ENCODE measurements at regions not wholly inside any gene's neighbourhood (a gene's known extent, or its start where the extent isn't known, plus 50 kb on each side); places are given as distances from the start of the nearest gene placed in this dataset.
A peak's percentile ranks its signal among the peaks of the same experiment; 100 is the strongest.

DNA sequence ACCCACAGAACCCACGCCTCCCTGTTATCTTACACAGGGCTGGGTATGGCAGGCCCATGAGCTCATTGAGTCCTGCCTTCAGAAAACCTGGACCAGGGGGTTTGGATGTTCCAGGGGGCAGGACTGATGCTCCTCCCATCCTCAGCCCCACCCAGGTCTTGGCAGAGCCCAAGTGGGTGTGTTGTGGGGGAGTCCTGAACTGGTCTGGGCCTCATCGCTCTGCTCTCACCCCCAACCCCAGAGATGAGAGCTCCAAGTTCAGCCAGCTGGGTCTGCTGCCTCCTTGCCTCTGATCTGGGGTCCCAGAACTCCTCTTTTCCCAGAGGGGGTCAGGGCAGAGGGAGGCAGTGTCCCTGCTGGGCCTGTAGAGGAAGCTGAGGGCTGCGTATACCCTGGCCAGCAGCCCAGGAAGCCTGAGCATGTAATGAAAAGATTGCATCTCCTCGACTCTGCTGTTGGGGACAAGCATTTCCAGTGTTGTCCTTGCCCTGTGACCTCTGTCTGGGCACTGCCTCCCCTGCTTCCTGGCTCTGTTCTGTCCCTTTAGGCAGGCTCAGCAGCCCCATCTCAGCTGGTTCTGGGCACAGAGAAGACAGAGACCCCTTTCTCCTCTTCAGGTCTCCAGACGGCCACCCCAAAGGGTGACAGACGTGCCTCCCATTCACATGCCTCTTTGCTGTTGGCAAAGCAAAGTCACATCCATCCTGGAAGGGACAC, 54.7 kb upstream of the EPS8L3 start:
- peak overlapping the region; percentile 26 to 37 for H3K27ac ChIP-seq
- TF ChIP-seq, protein P1, sequence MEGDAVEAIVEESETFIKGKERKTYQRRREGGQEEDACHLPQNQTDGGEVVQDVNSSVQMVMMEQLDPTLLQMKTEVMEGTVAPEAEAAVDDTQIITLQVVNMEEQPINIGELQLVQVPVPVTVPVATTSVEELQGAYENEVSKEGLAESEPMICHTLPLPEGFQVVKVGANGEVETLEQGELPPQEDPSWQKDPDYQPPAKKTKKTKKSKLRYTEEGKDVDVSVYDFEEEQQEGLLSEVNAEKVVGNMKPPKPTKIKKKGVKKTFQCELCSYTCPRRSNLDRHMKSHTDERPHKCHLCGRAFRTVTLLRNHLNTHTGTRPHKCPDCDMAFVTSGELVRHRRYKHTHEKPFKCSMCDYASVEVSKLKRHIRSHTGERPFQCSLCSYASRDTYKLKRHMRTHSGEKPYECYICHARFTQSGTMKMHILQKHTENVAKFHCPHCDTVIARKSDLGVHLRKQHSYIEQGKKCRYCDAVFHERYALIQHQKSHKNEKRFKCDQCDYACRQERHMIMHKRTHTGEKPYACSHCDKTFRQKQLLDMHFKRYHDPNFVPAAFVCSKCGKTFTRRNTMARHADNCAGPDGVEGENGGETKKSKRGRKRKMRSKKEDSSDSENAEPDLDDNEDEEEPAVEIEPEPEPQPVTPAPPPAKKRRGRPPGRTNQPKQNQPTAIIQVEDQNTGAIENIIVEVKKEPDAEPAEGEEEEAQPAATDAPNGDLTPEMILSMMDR (IDR thresholded peaks at IDR 0.05): no peak
- no peak for TF ChIP-seq POLR2A (IDR thresholded peaks at IDR 0.05)
- intact Hi-C loops (cut with DNase I; ENCODE audit: low total_unique reads): no loop called here
- H3K36me3 ChIP-seq (ENCODE audit: low read depth, missing control alignments): no peaks in the 10 kb centered on the region
- peak; percentile 69 for DNase-seq
- no peak overlapping the region for H3K4me3 ChIP-seq
- H3K9me3 ChIP-seq: no peaks in the 10 kb centered on the region
- peaks cover 19% of the 10 kb centered on the region for H3K4me1 ChIP-seq
- no peaks in the 10 kb centered on the region for H3K27me3 ChIP-seq
- 54 to 80% methylated on average over 4 to 6 of the region's 6 CpGs for WGBS, 2 donors

DNA sequence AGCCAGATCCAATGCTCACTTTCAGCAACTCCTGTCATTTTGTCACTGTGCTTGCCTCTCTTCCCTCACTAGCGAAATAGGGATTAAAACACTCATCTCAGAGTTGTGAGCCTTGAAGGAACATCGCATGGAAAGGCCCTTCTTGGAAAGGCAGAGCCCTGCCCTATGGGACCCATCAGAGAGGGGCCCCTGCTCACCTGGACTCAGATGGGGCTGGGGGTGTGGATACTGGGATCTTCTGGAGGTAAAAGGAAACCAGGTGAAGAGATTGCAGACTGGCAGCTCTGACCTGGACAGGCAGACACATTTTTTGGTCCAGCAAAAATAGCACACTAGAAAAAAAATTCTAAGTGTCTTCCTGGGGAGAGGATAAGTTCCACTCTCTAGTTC, 54.2 kb upstream of the EPS8L3 start:
- intact Hi-C loops (cut with DNase I; ENCODE audit: low total_unique reads): no loop called here
- Histone ChIP-seq H3K27me3 (no peaks in the 10 kb centered on the region), H3K36me3 (ENCODE audit: low read depth, missing control alignments) (no peaks in the 10 kb centered on the region), H3K9me3 (no peaks in the 10 kb centered on the region), H3K27ac (no peak overlapping the region), H3K4me3 (no peak overlapping the region), H3K4me1 (peaks cover 19% of the 10 kb centered on the region)
- no peak for DNase-seq
- 93 to 98% methylated on average over 2 of the region's 2 CpGs for WGBS, 2 donors
- no peak for TF ChIP-seq POLR2A (IDR thresholded peaks at IDR 0.05)
- TF ChIP-seq, protein P1 (IDR thresholded peaks at IDR 0.05): no peak

DNA sequence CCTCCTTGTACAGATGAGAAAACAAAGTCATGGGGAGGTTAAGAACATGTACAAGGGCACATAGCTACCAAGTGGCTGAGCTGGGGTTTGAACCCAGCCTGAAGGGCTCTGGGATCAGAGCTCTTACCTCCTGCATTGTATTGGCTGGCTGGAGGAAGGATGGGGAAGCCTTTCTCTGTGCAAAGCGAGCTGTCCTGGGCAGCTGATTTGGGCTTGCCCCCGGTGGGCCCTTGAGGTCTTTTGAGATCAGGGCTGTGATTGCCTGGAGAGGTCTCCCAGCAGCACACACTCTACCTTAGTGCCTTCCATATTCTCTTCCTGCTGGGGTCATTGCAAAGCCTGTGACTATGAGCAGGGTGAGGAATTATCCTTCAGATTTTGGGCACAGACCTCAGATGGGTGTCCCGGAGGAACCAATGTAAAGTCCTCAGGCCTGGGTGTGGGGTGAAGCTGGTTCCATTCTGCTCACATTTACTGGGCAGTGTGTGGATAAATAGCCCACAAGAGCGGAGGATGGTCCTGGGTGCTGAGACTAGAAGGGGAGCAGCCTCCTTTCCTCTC, 53.3 kb upstream of the EPS8L3 start:
- WGBS, 2 donors: 94 to 96% methylated on average over 4 of the region's 4 CpGs
- intact Hi-C loops (cut with DNase I; ENCODE audit: low total_unique reads): no loop called here
- H3K27ac ChIP-seq: no peak overlapping the region
- H3K4me1 ChIP-seq: peaks cover 20% of the 10 kb centered on the region
- H3K9me3 ChIP-seq: no peaks in the 10 kb centered on the region
- no peaks in the 10 kb centered on the region for H3K27me3 ChIP-seq
- TF ChIP-seq, protein P1 (IDR thresholded peaks at IDR 0.05): no peak
- TF ChIP-seq POLR2A (IDR thresholded peaks at IDR 0.05): no peak
- DNase-seq: no peak
- no peak overlapping the region for H3K4me3 ChIP-seq
- H3K36me3 ChIP-seq (ENCODE audit: low read depth, missing control alignments): no peaks in the 10 kb centered on the region

DNA sequence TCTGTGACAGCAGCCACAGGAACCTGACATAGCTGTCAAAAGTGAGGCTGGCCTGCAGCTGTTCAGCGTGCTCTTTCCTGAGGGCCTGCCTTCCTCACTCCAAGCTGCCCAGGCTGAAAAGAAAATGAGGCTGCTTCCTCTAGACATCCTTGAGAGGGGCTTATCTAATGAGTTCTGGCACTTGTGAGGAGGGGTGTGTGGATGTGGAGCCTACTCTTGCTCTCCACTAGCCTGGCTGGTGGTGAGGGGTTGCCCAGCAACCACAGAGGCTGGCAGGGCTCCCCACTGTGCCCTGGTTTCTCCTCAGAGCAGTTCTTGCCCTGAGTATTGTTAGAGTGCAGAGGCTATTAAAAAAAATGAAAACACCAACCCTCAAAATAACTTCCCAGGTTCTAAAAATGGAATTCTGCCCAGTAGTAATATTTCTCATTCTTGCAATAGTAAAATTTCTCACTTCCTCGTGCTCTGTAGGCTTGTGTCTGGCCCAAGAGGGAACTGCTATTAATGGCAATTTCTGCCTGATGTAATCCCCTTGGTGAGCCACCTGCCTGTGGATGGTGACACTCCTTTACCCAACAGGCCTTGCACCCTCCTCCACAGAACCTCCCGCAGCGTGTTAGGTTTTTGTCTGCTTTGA, 52.6 kb upstream of the EPS8L3 start:
- no peaks in the 10 kb centered on the region for H3K27me3 ChIP-seq
- peaks cover 23% of the 10 kb centered on the region for H3K4me1 ChIP-seq
- no peak for DNase-seq
- TF ChIP-seq, protein P1 (IDR thresholded peaks at IDR 0.05): no peak
- TF ChIP-seq POLR2A (IDR thresholded peaks at IDR 0.05): no peak
- H3K4me3 ChIP-seq: no peak overlapping the region
- no peaks in the 10 kb centered on the region for H3K36me3 ChIP-seq (ENCODE audit: low read depth, missing control alignments)
- intact Hi-C loops (cut with DNase I; ENCODE audit: low total_unique reads): no loop called here
- no peak overlapping the region for H3K27ac ChIP-seq
- WGBS, 2 donors: 81 to 83% methylated on average over 4 of the region's 4 CpGs
- H3K9me3 ChIP-seq: no peaks in the 10 kb centered on the region
